ENCODE measurements at regions not wholly inside any gene's neighbourhood (a gene's known extent, or its start where the extent isn't known, plus 50 kb on each side); places are given as distances from the start of the nearest gene placed in this dataset.
A peak's percentile ranks its signal among the peaks of the same experiment; 100 is the strongest.
"Not testable (repeated sequence)": the region's sequence is repeated elsewhere in the genome, so short reads cannot be mapped to it uniquely, and the experiment has no call there.

DNA sequence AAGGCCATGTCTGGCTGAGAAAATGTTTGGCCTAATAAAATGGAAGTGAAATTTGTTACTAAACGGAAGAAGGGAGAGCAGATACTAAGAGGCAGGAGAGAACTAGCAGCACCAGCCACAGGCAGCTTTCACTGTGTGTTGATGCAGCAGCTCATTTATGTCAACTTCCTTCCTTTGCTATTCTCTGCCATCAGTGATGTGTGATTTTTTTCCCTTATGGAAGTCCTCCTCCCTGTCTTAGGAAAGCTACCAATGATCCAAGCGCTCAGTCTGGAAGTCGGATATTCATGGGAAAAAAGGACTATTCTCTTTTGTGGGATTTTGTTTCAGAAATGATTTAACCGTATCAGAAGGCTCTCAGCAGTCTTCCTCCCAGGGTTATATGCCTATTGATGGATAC, 1629.2 kb downstream of the CDH8 start:
- no peak overlapping the region for H3K27ac ChIP-seq (ENCODE audit: low read length)
- no peak overlapping the region for H3K4me3 ChIP-seq (ENCODE audit: low read length)
- no peak overlapping the region for H3K9ac ChIP-seq (ENCODE audit: low read length)
- H3K36me3 ChIP-seq (ENCODE audit: insufficient read depth, low read length) = no peaks in the 10 kb centered on the region
- no peaks in the 10 kb centered on the region for H3F3A ChIP-seq (ENCODE audit: insufficient read depth, low read length, poor library complexity, severe bottlenecking)
- no peaks in the 10 kb centered on the region for H3K79me2 ChIP-seq (replicated peaks; ENCODE audit: insufficient read depth, low read length)
- no peak overlapping the region for H3K4me2 ChIP-seq (ENCODE audit: low read length)
- no peaks in the 10 kb centered on the region for H3K9me3 ChIP-seq (ENCODE audit: low read length)
- no peaks in the 10 kb centered on the region for H3K27me3 ChIP-seq (ENCODE audit: insufficient read depth, low read depth, low read length)
- H4K20me1 ChIP-seq (ENCODE audit: insufficient read depth) = no peaks in the 10 kb centered on the region
- no peak overlapping the region for H2AFZ ChIP-seq (ENCODE audit: low read depth, low read length)
- no peak for TF ChIP-seq TAF1 (IDR thresholded peaks at IDR 0.05; ENCODE audit: low read depth)
- TF ChIP-seq, protein P1, sequence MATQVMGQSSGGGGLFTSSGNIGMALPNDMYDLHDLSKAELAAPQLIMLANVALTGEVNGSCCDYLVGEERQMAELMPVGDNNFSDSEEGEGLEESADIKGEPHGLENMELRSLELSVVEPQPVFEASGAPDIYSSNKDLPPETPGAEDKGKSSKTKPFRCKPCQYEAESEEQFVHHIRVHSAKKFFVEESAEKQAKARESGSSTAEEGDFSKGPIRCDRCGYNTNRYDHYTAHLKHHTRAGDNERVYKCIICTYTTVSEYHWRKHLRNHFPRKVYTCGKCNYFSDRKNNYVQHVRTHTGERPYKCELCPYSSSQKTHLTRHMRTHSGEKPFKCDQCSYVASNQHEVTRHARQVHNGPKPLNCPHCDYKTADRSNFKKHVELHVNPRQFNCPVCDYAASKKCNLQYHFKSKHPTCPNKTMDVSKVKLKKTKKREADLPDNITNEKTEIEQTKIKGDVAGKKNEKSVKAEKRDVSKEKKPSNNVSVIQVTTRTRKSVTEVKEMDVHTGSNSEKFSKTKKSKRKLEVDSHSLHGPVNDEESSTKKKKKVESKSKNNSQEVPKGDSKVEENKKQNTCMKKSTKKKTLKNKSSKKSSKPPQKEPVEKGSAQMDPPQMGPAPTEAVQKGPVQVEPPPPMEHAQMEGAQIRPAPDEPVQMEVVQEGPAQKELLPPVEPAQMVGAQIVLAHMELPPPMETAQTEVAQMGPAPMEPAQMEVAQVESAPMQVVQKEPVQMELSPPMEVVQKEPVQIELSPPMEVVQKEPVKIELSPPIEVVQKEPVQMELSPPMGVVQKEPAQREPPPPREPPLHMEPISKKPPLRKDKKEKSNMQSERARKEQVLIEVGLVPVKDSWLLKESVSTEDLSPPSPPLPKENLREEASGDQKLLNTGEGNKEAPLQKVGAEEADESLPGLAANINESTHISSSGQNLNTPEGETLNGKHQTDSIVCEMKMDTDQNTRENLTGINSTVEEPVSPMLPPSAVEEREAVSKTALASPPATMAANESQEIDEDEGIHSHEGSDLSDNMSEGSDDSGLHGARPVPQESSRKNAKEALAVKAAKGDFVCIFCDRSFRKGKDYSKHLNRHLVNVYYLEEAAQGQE (IDR thresholded peaks at IDR 0.05; ENCODE audit: borderline replicate concordance) = peak; percentile 73
- H3K9me2 ChIP-seq (ENCODE audit: insufficient read depth, low read length) = no peaks in the 10 kb centered on the region

DNA sequence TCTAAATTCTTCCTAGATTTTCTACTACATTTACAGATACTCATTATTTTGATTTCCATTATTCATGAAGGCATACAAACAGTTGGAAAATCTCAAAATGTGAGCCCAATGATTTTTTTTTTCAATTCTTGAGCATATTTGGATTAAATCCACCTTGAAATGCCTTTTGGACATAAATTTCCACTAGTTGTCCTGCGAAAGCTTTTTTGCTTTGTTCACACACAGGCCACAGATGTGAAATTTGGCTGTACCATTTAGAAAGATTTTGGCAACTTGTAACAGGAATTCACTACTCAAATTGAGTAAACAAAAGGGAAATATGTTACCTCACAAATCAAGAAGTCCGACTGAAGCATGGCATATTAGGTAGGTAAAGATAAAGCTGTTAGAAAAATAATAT, 1631.0 kb downstream of the CDH8 start:
- no peak overlapping the region for H2AFZ ChIP-seq (ENCODE audit: low read depth, low read length)
- no peaks in the 10 kb centered on the region for H3F3A ChIP-seq (ENCODE audit: insufficient read depth, low read length, poor library complexity, severe bottlenecking)
- TF ChIP-seq TAF1 (IDR thresholded peaks at IDR 0.05; ENCODE audit: low read depth) (no peak), EP300 (conservative IDR thresholded peaks at IDR 0.05; ENCODE audit: poor library complexity, severe bottlenecking) (no peak)
- no peaks in the 10 kb centered on the region for H3K9me2 ChIP-seq (ENCODE audit: insufficient read depth, low read length)
- H3K4me3 ChIP-seq (ENCODE audit: low read length) = no peak overlapping the region
- H3K36me3 ChIP-seq (ENCODE audit: insufficient read depth, low read length) = no peaks in the 10 kb centered on the region
- no peaks in the 10 kb centered on the region for H3K79me2 ChIP-seq (replicated peaks; ENCODE audit: insufficient read depth, low read length)
- H3K27ac ChIP-seq (ENCODE audit: low read length) = no peak overlapping the region
- H3K9ac ChIP-seq (ENCODE audit: low read length) = no peak overlapping the region
- H3K27me3 ChIP-seq (ENCODE audit: insufficient read depth, low read depth, low read length) = no peaks in the 10 kb centered on the region
- H3K9me3 ChIP-seq (ENCODE audit: low read length) = no peaks in the 10 kb centered on the region
- H3K4me2 ChIP-seq (ENCODE audit: low read length) = no peak overlapping the region
- H4K20me1 ChIP-seq (ENCODE audit: insufficient read depth) = no peaks in the 10 kb centered on the region

- Histone ChIP-seq H3F3A (ENCODE audit: insufficient read depth, low read length, poor library complexity, severe bottlenecking) (no peaks in the 10 kb centered on the region), H3K9me2 (ENCODE audit: insufficient read depth, low read length) (no peaks in the 10 kb centered on the region), H3K9ac (ENCODE audit: low read length) (no peak overlapping the region), H3K4me2 (ENCODE audit: low read length) (no peak overlapping the region), H3K36me3 (ENCODE audit: insufficient read depth, low read length) (no peaks in the 10 kb centered on the region), H2AFZ (ENCODE audit: low read depth, low read length) (no peak overlapping the region), H3K27ac (ENCODE audit: low read length) (no peak overlapping the region), H3K79me2 (replicated peaks; ENCODE audit: insufficient read depth, low read length) (no peaks in the 10 kb centered on the region), H3K9me3 (ENCODE audit: low read length) (no peaks in the 10 kb centered on the region), H4K20me1 (ENCODE audit: insufficient read depth) (no peaks in the 10 kb centered on the region), H3K4me3 (ENCODE audit: low read length) (no peak overlapping the region), H3K27me3 (ENCODE audit: insufficient read depth, low read depth, low read length) (no peaks in the 10 kb centered on the region)
- no peak for TF ChIP-seq EZH2 (IDR thresholded peaks at IDR 0.05; ENCODE audit: borderline replicate concordance, insufficient read depth, low read length, poor library complexity, severe bottlenecking)
- TF ChIP-seq RAD21 (conservative IDR thresholded peaks at IDR 0.05) = no peak
- TF ChIP-seq MXI1 (conservative IDR thresholded peaks at IDR 0.05; ENCODE audit: poor library complexity, severe bottlenecking) = no peak
- no peak for TF ChIP-seq CTCF (IDR thresholded peaks at IDR 0.05; ENCODE audit: poor library complexity, severe bottlenecking)
- TF ChIP-seq TAF1 (IDR thresholded peaks at IDR 0.05; ENCODE audit: low read depth) = no peak
Observed at GRCh38 chr16:60404401-60404800, 1631.8 kb downstream of the CDH8 start.

GRCh38 chr16:60402941-60403340, 1633.3 kb downstream of the CDH8 start:
- H3K4me3 ChIP-seq (ENCODE audit: low read length); H3K79me2 ChIP-seq (replicated peaks; ENCODE audit: insufficient read depth, low read length); H3K4me2 ChIP-seq (ENCODE audit: low read length); H3K36me3 ChIP-seq (ENCODE audit: insufficient read depth, low read length); H3K9ac ChIP-seq (ENCODE audit: low read length); H3K27me3 ChIP-seq (ENCODE audit: insufficient read depth, low read depth, low read length); H3K9me2 ChIP-seq (ENCODE audit: insufficient read depth, low read length); H4K20me1 ChIP-seq (ENCODE audit: insufficient read depth); H2AFZ ChIP-seq (ENCODE audit: low read depth, low read length); H3K9me3 ChIP-seq (ENCODE audit: low read length); H3F3A ChIP-seq (ENCODE audit: insufficient read depth, low read length, poor library complexity, severe bottlenecking); H3K27ac ChIP-seq (ENCODE audit: low read length): not testable (repeated sequence)

Measured in neural cell (in vitro differentiated cells).